Left lung (tissue), 4 donors: ENCODE measurements at regions not wholly inside any gene's neighbourhood (a gene's known extent, or its start where the extent isn't known, plus 50 kb on each side); places are given as distances from the start of the nearest gene placed in this dataset.

Source experiments
- ATAC-seq: fragments of 200-7000 bp; cut with Tn5 transposase; one replicate; pipeline ENCODE4 v1.9.1; 2020; ENCODE audit warnings: moderate library complexity
- DNase-seq, 4 donors: peaks; one replicate each; pipeline ENCODE4 v3.0.0-alpha.2; 2013 to 2020
- H3K27ac ChIP-seq, 2 donors: fragments of 200-600 bp; sonication (generic) in 1 of 2; one replicate each; pipeline versions ENCODE4 v1.5.0 to v1.8.0; 2020 to 2021
- H3K27me3 ChIP-seq, 2 donors: fragments of 200-600 bp; sonication (generic) in 1 of 2; one replicate each; pipeline versions ENCODE4 v1.5.0 to v1.8.0; 2020 to 2021
- H3K36me3 ChIP-seq, 2 donors: fragments of 200-600 bp; sonication (generic) in 1 of 2; one replicate each; pipeline versions ENCODE4 v1.5.0 to v1.8.0; 2020 to 2021
- H3K4me1 ChIP-seq, 2 donors: fragments of 200-600 bp; one replicate each; pipeline ENCODE4 v1.8.0; 2021
- H3K4me3 ChIP-seq, 2 donors: fragments of 200-600 bp; sonication (generic) in 1 of 2; one replicate each; pipeline versions ENCODE4 v1.5.0 to v1.8.0; 2020 to 2021; ENCODE audit warnings: mild to moderate bottlenecking in 1 of 2
- H3K9me3 ChIP-seq, 2 donors: fragments of 200-600 bp; sonication (generic) in 1 of 2; one replicate each; pipeline versions ENCODE4 v1.5.0 to v1.8.0; 2020 to 2021
- CTCF ChIP-seq, 2 donors: fragments of 200-600 bp; sonication (generic) in 1 of 2; IDR thresholded peaks; one replicate each; pipeline versions ENCODE4 v1.5.0 to v1.8.0; 2021; ENCODE audit warnings: antibody characterized with exemption in 2 of 2
- intact Hi-C, 2 donors: fragments of 100-400 bp; cut with DNase I; formaldehyde crosslinking; loops; one replicate each; pipeline versions ENCODE4 v1.11.2 to v1.14.2; 2022
- donor health status: DM: no; HTN: yes; CAD: no.
- donor health status: DM: no; HTN: no; CAD: no.

- intact Hi-C loops: no loop called here
- no peak for TF ChIP-seq CTCF (IDR thresholded peaks at IDR 0.05)
- Histone ChIP-seq H3K36me3 (no peaks in the 10 kb centered on the region), H3K4me3 (no peak overlapping the region), H3K27ac (peak overlapping the region; percentile 71 to 81), H3K27me3 (no peaks in the 10 kb centered on the region), H3K9me3 (no peaks in the 10 kb centered on the region), H3K4me1 (peaks cover 16 to 48% of the 10 kb centered on the region in 2 donors)
- ATAC-seq (peak; percentile 71), DNase-seq (peak in 3 of 4 donors; percentile 58 to 70 (median 59))
These were observed 58.9 kb upstream of the STK17B start for GRCh38 chr2:196230061-196230854.

- H3K4me3 ChIP-seq: no peak overlapping the region
- ATAC-seq: peak; percentile 51
- TF ChIP-seq CTCF (IDR thresholded peaks at IDR 0.05): no peak
- no peaks in the 10 kb centered on the region for H3K9me3 ChIP-seq
- peak overlapping the region; percentile 45 to 69 for H3K27ac ChIP-seq
- no peaks in the 10 kb centered on the region for H3K36me3 ChIP-seq
- peak in 1 of 4 donors; percentile 53 for DNase-seq
- peaks cover 16 to 54% of the 10 kb centered on the region in 2 donors for H3K4me1 ChIP-seq
- intact Hi-C loops: no loop called here
- H3K27me3 ChIP-seq: no peaks in the 10 kb centered on the region
These were observed 61.8 kb upstream of the STK17B start for GRCh38 chr2:196233021-196233804.

GRCh38 chr2:196233805-196234475, 62.6 kb upstream of the STK17B start:
- intact Hi-C loops: no loop called here

GRCh38 chr2:196234672-196235071, 63.3 kb upstream of the STK17B start:
- H3K9me3 ChIP-seq: no peaks in the 10 kb centered on the region
- ATAC-seq: no peak
- no peaks in the 10 kb centered on the region for H3K36me3 ChIP-seq
- DNase-seq: no peak
- peak overlapping the region in 1 of 2 donors; percentile 69 for H3K27ac ChIP-seq
- no peak overlapping the region for H3K4me3 ChIP-seq
- intact Hi-C loops: no loop called here
- TF ChIP-seq CTCF (IDR thresholded peaks at IDR 0.05): no peak
- H3K4me1 ChIP-seq: peaks cover 18 to 57% of the 10 kb centered on the region in 2 donors
- H3K27me3 ChIP-seq: no peaks in the 10 kb centered on the region

More at GRCh38 chr2:196233805-196234475, 62.6 kb upstream of the STK17B start:
- Histone ChIP-seq H3K36me3 (no peaks in the 10 kb centered on the region), H3K27me3 (no peaks in the 10 kb centered on the region), H3K9me3 (no peaks in the 10 kb centered on the region), H3K4me1 (peaks cover 16 to 57% of the 10 kb centered on the region in 2 donors), H3K4me3 (no peak overlapping the region), H3K27ac (peak overlapping the region; percentile 45 to 69)
- DNase-seq (no peak), ATAC-seq (no peak)
- TF ChIP-seq CTCF (IDR thresholded peaks at IDR 0.05): no peak
